Immature natural killer cell (primary cell): ENCODE measurements at regions not wholly inside any gene's neighbourhood (a gene's known extent, or its start where the extent isn't known, plus 50 kb on each side); places are given as distances from the start of the nearest gene placed in this dataset.
"Not testable (repeated sequence)": the region's sequence is repeated elsewhere in the genome, so short reads cannot be mapped to it uniquely, and the experiment has no call there.

Experiments used
- DNase-seq, 3 donors: peaks; one replicate each; pipeline ENCODE4 v3.0.0; 2022; ENCODE audit warnings: mixed read lengths in 1 of 3
- H3K27ac Mint-ChIP-seq, 6 donors: one replicate each; pipeline ENCODE4 v1.8.0; 2020; ENCODE audit warnings: mixed read lengths in 6 of 6, mild to moderate bottlenecking in 5 of 6, inconsistent platforms in 4 of 6, moderate library complexity in 3 of 6
- H3K27me3 Mint-ChIP-seq, 3 donors: one replicate each; pipeline ENCODE4 v1.8.0; 2020 to 2021; ENCODE audit warnings: low read depth in 3 of 3, mild to moderate bottlenecking in 3 of 3, mixed read lengths in 3 of 3, moderate library complexity in 3 of 3, inconsistent platforms in 1 of 3
- H3K36me3 Mint-ChIP-seq, 3 donors: one replicate each; pipeline ENCODE4 v1.8.0; 2020; ENCODE audit warnings: mixed read lengths in 3 of 3, inconsistent platforms in 2 of 3, mild to moderate bottlenecking in 2 of 3
- H3K4me1 Mint-ChIP-seq, 2 donors: one replicate each; pipeline ENCODE4 v1.8.0; 2020; ENCODE audit warnings: inconsistent platforms in 2 of 2, mild to moderate bottlenecking in 2 of 2, mixed read lengths in 2 of 2, moderate library complexity in 1 of 2
- H3K4me3 Mint-ChIP-seq, 5 donors: one replicate each; pipeline ENCODE4 v1.8.0; 2020; ENCODE audit warnings: mild to moderate bottlenecking in 5 of 5, mixed read lengths in 5 of 5, inconsistent platforms in 3 of 5, moderate library complexity in 3 of 5
- H3K9me3 Mint-ChIP-seq, 6 donors: one replicate each; pipeline ENCODE4 v1.8.0; 2020; ENCODE audit warnings: mild to moderate bottlenecking in 6 of 6, mixed read lengths in 6 of 6, inconsistent platforms in 4 of 6, moderate library complexity in 3 of 6

DNA sequence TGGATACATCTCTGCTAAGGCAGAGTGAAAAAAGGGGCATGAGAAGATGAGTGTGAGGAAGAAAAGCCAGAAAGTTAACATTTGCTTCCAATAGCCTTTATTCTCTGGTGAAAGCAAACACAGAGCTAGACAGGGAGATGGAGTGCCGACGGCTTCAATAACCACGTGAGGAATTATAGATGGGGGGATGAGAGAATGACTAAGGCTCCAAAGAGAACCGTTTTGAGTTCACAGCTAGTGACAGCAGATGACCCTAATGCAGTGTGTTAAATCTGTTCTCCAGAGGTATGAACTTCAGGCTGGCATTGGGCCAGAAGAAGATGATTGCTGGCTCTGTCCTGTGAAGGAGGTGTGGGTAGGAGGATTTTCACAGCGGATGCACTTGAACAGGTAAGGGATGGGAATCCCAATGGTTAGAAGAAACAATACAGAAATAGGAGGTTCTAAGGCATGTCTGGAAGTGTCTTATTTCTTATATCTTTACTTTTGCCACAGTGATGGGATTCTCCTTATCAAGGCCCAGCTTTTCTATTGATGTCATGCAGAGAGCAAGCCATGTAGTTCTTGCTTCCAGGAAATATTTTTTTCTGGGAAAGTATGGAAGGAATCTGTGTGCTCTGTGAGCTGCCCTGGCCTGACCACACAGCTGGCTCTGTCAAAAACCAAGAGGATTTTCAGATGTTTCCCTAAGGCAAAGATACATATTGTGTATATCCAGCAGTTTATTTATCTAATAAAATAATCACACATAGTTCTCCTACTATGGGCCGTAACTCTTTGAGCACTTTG lies 573.8 kb downstream of the LTN1 start:
- Mint-ChIP-seq H3K27ac (no peak overlapping the region), H3K36me3 (peaks cover 0 to 3% (median 0%) of the 10 kb centered on the region in 3 donors), H3K27me3 (no peaks in the 10 kb centered on the region), H3K4me3 (no peak overlapping the region), H3K4me1 (peaks cover 0 to 2% of the 10 kb centered on the region in 2 donors), H3K9me3 (no peaks in the 10 kb centered on the region)
- DNase-seq, result no peak

DNA sequence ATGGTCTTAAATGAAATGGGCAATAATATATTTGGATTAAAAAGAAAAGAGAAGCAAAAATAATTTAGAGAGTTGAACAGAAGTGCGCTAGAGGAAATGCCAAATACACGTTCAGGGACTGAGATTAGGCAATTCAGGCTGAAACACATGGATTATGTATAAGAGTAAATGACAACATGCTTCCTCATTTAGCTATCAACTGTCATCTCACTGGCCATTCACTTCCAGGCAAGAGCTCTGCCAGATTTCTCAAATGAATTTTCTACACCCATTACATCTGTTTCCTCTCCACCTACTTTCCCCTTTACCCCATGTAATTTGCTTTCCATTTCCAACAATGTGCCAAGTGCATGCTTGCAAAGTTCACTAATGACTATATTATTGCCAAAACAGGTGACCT lies 582.4 kb downstream of the LTN1 start:
- Mint-ChIP-seq H3K9me3 (no peaks in the 10 kb centered on the region), H3K27ac (no peak overlapping the region), H3K36me3 (peaks cover 0 to 9% (median 6%) of the 10 kb centered on the region in 3 donors), H3K4me3 (no peak overlapping the region), H3K27me3 (no peaks in the 10 kb centered on the region), H3K4me1 (no peaks in the 10 kb centered on the region)
- no peak for DNase-seq

DNA sequence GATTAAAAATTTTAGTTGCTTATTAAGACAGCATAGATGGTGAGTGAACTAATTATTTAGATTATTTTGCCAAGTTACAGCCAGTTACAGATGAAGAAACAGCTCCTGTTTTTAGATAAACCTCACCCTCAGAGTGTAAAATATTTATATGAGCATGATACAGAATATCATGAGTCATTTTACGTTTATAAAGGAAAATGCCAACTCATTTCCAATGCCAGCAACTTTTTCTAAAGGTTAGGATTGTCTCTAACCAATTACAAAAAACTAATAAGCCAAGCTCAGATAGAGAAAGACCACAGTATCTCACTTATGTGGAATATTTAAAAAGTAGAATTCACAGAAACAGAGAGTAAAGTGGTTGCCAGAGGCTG lies 590.1 kb downstream of the LTN1 start:
- DNase-seq, result no peak
- Mint-ChIP-seq H3K4me1 (no peaks in the 10 kb centered on the region), H3K36me3 (peaks cover 3 to 15% (median 9%) of the 10 kb centered on the region in 3 donors), H3K4me3 (no peak overlapping the region), H3K27me3 (peaks cover 0 to 2% (median 0%) of the 10 kb centered on the region in 3 donors), H3K27ac (no peak overlapping the region), H3K9me3 (peaks cover 0 to 6% (median 0%) of the 10 kb centered on the region in 6 donors)

DNA sequence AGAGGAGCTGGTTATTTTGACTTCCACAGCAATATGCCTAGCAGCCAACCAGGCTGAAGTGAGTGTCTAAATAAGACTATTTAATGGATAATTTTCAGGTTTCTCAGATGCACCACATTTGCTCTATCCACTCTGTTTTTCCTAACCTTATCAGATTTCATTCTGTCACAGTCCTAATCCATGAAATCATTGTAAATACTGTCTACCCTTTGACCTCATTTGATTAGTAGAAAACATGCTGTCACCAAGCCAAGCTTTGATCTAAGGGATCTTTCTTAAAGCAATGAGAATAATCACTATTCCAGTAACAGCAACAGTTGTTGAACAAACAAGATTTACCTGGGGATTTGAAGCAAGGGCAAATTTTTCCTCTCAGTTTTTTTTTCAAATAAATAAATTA lies 595.6 kb downstream of the LTN1 start:
- peaks cover 5 to 16% (median 7%) of the 10 kb centered on the region in 3 donors for H3K36me3 Mint-ChIP-seq

DNA sequence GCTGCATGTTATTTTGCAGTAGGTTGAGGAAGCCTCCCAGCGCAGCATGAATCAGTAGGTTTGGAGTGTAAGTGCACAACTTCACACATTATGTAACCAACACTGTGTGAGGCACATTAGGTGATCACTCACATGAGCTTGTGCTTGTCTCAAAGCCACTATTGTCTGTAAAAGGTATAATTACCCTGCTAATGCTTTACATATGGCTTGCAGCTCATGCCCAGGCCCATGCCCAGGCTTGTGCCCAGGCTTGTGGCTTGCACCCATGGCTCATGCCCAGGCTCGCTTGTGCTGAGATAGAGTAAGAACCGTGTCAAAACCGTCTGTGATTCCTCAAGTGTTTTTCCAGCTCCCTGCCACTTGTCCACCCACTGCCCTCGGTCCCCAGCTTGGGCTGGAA lies 596.3 kb downstream of the LTN1 start:
- no peak overlapping the region for H3K27ac Mint-ChIP-seq
- peaks cover 0 to 6% (median 0%) of the 10 kb centered on the region in 6 donors for H3K9me3 Mint-ChIP-seq
- DNase-seq, result no peak
- H3K4me1 Mint-ChIP-seq, result no peaks in the 10 kb centered on the region
- peaks cover 0 to 2% (median 0%) of the 10 kb centered on the region in 3 donors for H3K27me3 Mint-ChIP-seq
- no peak overlapping the region for H3K4me3 Mint-ChIP-seq
- H3K36me3 Mint-ChIP-seq, result peaks cover 5 to 16% (median 7%) of the 10 kb centered on the region in 3 donors

More for the DNA sequence above, 595.6 kb downstream of the LTN1 start:
- Mint-ChIP-seq H3K9me3 (peaks cover 0 to 6% (median 0%) of the 10 kb centered on the region in 6 donors), H3K4me3 (no peak overlapping the region), H3K27me3 (peaks cover 0 to 2% (median 0%) of the 10 kb centered on the region in 3 donors), H3K27ac (no peak overlapping the region), H3K4me1 (no peaks in the 10 kb centered on the region)
- DNase-seq, result no peak

DNA sequence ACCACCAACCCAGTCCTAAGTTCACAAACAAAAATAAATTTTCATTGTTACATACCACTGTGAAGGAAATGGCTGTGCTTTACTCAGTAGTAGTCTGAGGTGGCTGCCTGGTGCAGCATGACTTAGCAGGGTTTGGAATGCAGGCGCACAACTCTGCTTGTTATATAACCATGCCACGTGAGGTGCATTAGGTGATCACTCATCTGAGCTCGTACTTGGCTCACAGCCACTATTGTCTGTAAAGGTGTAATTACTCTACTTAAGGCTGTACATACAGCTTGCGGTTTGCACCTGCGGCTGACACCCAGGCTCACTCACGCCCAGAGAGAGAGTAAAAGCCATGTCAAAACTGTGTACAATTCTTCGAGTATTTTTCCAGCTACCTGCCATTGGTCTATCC lies 599.4 kb downstream of the LTN1 start:
- Mint-ChIP-seq H3K27me3 (no peaks in the 10 kb centered on the region), H3K9me3 (peaks cover 0 to 1% (median 0%) of the 10 kb centered on the region in 6 donors), H3K4me3 (no peak overlapping the region), H3K4me1 (no peaks in the 10 kb centered on the region), H3K27ac (no peak overlapping the region), H3K36me3 (peaks cover 5 to 11% (median 7%) of the 10 kb centered on the region in 3 donors)
- no peak for DNase-seq

DNA sequence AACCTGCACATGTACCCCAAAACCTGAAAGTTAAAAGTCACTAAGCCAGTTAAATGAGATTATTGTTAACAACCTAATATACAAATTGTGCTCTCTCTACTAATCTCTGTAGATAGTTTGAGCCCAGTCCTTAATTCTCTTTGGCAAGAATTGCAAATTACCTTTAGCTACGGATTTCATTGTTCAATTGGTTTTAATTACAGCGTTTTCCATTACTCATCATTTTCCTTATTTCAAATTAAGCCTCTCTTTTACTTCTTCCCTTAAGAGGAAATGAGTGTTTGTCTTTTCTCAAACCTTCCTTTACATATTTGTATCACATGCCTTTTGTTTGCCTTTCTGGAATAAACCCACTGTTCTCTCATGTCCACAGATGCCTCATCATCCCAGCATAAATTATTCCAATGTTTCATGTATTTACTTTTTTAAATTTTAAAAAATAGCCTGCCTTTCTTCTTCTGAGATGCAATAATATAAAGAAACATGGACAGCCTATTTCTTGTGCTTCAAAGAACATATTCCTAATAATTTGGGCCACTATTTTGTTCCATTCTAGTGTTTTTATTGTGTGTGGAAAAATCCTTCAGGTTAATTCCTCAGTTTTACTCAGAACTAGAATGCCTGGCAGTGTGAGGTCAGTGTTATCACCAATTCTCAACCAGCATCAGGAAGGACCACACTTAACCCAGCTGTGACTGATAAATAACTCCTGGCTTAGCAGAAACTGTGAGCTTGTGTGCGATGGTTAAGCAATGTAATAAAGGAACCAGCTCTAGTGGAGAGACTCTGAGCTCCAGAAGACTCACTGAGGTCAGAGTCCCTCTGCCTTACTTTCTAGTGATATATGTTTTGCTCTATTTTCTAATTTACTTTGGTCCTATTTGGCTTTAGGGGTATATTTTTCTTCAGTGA lies 600.5 kb downstream of the LTN1 start:
- no peaks in the 10 kb centered on the region for H3K4me1 Mint-ChIP-seq
- peaks cover 4 to 10% (median 7%) of the 10 kb centered on the region in 3 donors for H3K36me3 Mint-ChIP-seq
- no peak for DNase-seq
- H3K27ac Mint-ChIP-seq, result no peak overlapping the region
- H3K9me3 Mint-ChIP-seq, result no peaks in the 10 kb centered on the region
- H3K4me3 Mint-ChIP-seq, result no peak overlapping the region
- H3K27me3 Mint-ChIP-seq, result no peaks in the 10 kb centered on the region

DNA sequence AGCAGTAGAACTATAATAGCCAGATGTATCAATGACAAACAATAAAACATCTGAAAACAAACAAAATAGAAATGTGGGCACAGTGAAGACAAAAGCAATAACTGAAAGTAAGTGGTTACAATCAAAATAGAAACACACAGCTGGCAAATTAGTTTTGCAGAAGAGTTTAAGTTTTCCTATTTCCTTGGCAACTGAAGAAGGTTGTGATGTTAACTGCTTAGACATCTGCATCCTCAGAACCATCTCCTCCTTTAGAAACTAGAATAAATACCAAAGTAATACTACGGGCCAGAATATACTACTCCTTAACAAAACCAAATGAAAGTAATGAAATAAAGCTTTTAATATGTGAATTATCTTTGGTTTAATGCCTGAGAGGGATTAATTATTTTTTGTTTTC lies 605.5 kb downstream of the LTN1 start:
- H3K4me3 Mint-ChIP-seq, result no peak overlapping the region
- no peaks in the 10 kb centered on the region for H3K27me3 Mint-ChIP-seq
- no peak overlapping the region for H3K27ac Mint-ChIP-seq
- no peaks in the 10 kb centered on the region for H3K4me1 Mint-ChIP-seq
- no peaks in the 10 kb centered on the region for H3K9me3 Mint-ChIP-seq
- no peak for DNase-seq
- H3K36me3 Mint-ChIP-seq, result peaks cover 0 to 20% (median 8%) of the 10 kb centered on the region in 3 donors

DNA sequence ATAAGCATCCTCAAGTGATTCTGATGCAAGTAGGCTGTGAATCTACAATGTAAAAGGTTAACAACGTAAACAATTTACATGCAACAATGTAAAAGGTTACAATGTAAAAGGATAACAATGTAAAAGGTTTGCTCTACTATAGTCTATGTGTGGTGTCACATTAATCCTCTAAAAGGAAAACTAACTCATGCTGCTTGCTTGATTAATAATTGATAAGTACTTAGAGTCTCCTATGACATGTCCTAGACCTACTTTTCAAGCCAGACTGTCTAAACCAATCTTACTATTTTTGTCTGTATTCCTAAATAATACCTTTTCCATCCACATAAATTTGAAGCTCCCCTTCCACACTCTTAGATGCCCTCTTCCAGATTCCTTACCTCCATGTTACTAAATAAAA lies 606.8 kb downstream of the LTN1 start:
- no peak overlapping the region for H3K27ac Mint-ChIP-seq
- no peaks in the 10 kb centered on the region for H3K4me1 Mint-ChIP-seq
- H3K4me3 Mint-ChIP-seq, result no peak overlapping the region
- H3K27me3 Mint-ChIP-seq, result no peaks in the 10 kb centered on the region
- H3K36me3 Mint-ChIP-seq, result peaks cover 0 to 20% (median 8%) of the 10 kb centered on the region in 3 donors
- no peak for DNase-seq
- no peaks in the 10 kb centered on the region for H3K9me3 Mint-ChIP-seq

DNA sequence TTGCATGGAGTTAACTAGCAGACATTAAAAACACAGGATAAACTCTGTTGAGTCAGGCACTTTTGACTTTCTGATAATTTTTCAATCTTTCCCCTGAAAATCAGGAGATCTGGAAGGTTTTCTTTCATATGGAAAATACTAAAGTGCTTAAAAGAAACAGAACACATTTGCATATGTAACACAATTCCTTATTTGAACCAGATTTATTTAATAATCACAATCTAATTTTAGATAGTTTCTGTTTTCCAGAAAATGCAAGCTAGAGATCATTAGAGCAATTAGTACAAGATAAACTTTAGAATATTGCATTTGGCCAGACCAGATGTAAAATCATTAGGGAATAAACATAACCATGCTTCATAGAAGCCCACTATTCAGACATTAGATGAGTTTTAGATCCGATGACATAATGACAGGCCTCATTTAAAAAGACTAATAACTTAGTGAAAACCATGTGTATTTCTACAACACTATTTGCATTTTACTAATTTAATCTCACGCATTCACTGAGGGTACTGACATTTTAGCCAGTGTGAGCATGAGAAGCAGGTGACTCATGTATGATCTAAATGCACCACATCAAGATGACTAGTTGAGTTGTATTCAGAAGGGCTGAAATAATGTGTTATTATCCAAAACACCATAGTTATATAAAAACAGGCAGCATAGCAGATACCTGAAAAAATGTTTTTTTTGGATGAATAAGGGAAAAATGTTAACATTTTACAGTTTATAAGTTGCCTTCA lies 611.5 kb downstream of the LTN1 start:
- H3K36me3 Mint-ChIP-seq, result peaks cover 7 to 29% (median 19%) of the 10 kb centered on the region in 3 donors
- H3K9me3 Mint-ChIP-seq, result peaks cover 0 to 14% (median 7%) of the 10 kb centered on the region in 6 donors
- H3K4me3 Mint-ChIP-seq, H3K27me3 Mint-ChIP-seq, DNase-seq, H3K4me1 Mint-ChIP-seq, H3K27ac Mint-ChIP-seq: not testable (repeated sequence)

DNA sequence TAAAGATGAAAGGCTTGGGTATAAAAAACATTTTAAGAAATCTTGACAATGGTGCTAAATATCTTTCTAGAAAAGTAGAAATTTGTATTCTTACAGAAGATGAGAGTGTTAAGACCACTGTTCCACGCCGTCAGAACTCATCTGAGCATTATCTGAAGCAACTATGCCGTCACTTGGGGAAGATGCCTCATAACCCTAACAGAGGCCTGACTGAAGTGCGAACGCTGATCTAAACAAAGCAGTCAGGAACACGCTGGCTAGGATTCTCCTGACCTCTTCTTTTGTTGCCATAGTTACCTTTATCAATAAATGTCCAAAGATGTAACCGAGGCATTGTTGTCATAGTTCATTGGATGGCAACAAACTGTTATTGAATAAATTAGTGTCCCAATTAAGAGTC lies 612.4 kb downstream of the LTN1 start:
- no peak for DNase-seq
- Mint-ChIP-seq H3K27me3 (peaks cover 0 to 4% (median 0%) of the 10 kb centered on the region in 3 donors), H3K4me3 (no peak overlapping the region), H3K36me3 (peaks cover 10 to 35% (median 20%) of the 10 kb centered on the region in 3 donors), H3K4me1 (no peaks in the 10 kb centered on the region), H3K27ac (no peak overlapping the region), H3K9me3 (peaks cover 2 to 24% (median 11%) of the 10 kb centered on the region in 6 donors)

DNA sequence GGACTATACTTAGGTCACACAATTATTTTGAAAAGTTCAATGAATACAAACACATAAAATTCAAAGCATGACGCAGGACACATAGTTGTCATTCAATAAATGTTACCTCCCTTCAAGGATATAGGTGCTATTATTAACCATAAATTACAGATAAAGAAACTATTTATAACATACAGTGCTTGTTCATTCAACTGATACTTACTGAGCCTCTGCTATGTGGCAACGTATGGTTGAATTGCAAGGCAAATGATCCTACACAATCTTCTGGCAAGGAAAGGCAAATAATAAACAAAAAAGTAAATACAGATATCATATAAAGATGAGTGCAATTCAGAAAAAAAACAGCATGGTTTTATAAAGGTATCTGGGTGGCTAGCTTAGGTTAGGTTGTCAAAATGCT lies 614.7 kb downstream of the LTN1 start:
- Mint-ChIP-seq H3K27me3 (peaks cover 0 to 4% (median 0%) of the 10 kb centered on the region in 3 donors), H3K4me1 (no peaks in the 10 kb centered on the region)

DNA sequence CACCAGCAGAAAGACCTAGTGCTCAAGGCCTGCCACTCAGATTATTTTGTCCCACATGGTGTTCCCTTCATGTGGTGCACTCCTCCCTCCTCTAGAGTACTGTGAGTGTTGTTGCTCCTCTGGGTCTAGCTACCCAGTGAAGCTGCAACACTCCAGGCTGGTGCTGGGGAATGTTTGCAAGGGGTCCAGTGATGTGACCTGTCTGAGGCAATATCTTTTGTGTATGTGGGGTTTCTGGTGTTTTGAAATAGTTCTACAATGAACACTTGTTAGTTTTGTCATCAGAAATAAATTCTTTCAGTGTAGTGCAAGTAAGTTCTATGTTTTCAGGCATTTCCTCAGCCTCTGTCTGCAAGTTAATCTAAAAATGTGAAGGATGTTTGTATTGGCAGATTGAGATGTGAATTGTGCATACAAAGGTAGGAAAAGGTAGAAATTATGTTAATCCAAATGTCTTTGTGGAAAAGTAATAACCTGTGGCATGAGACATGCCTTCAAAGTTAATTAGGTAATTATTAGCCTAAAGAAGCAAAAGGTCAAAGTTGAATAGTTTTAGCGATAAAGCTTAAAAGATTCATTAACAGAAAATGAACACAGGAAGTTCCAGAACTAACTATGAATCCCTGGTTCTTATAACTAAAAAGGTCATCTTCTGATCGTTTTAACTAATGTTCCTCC lies 616.8 kb downstream of the LTN1 start:
- H3K27ac Mint-ChIP-seq, result no peak overlapping the region
- H3K9me3 Mint-ChIP-seq, result peaks cover 8 to 67% (median 45%) of the 10 kb centered on the region in 6 donors
- H3K4me1 Mint-ChIP-seq, result no peaks in the 10 kb centered on the region
- no peak overlapping the region for H3K4me3 Mint-ChIP-seq
- DNase-seq, result no peak
- peaks cover 0 to 5% (median 0%) of the 10 kb centered on the region in 3 donors for H3K27me3 Mint-ChIP-seq
- peaks cover 10 to 30% (median 21%) of the 10 kb centered on the region in 3 donors for H3K36me3 Mint-ChIP-seq

More for the DNA sequence above, 614.7 kb downstream of the LTN1 start:
- Mint-ChIP-seq H3K4me3 (no peak overlapping the region), H3K27ac (no peak overlapping the region), H3K9me3 (peaks cover 7 to 46% (median 29%) of the 10 kb centered on the region in 6 donors), H3K36me3 (peaks cover 10 to 30% (median 21%) of the 10 kb centered on the region in 3 donors)
- no peak for DNase-seq
